Endodermal cell (in vitro differentiated cells): ENCODE measurements at regions not wholly inside any gene's neighbourhood (a gene's known extent, or its start where the extent isn't known, plus 50 kb on each side); places are given as distances from the start of the nearest gene placed in this dataset.

Experiments used
- DNase-seq: peaks from one replicate; pipeline ENCODE4 v3.0.0-alpha.2; 2017
- H3K27ac ChIP-seq: 2 replicates; pipeline ENCODE4 v1.5.1; 2013; ENCODE audit warnings: mild to moderate bottlenecking, low read depth, low read length, moderate library complexity
- H3K27me3 ChIP-seq: 2 replicates; pipeline ENCODE4 v1.6.1; 2013; ENCODE audit warnings: mild to moderate bottlenecking, low read length, moderate library complexity; ENCODE audit not compliant: insufficient read depth, control insufficient read depth, poor library complexity, severe bottlenecking
- H3K36me3 ChIP-seq: 2 replicates; pipeline ENCODE4 v1.7.0; 2013; ENCODE audit warnings: mild to moderate bottlenecking, low read length, moderate library complexity; ENCODE audit not compliant: control insufficient read depth, insufficient read depth
- H3K4me1 ChIP-seq: one replicate; pipeline ENCODE4 v1.7.0; 2013; ENCODE audit warnings: low read length; ENCODE audit not compliant: control insufficient read depth, insufficient read depth
- H3K4me3 ChIP-seq: 2 replicates; pipeline ENCODE4 v1.5.1; 2013; ENCODE audit warnings: mild to moderate bottlenecking, low read length, moderate library complexity
- H3K9ac ChIP-seq: 2 replicates; pipeline ENCODE4 v1.6.1; 2013; ENCODE audit warnings: mild to moderate bottlenecking, low read length, moderate library complexity; ENCODE audit not compliant: poor library complexity, severe bottlenecking; ENCODE audit errors: extremely low read depth
- H3K9me3 ChIP-seq: 2 replicates; pipeline ENCODE4 v1.6.1; 2013; ENCODE audit warnings: mild to moderate bottlenecking, low read length, moderate library complexity; ENCODE audit not compliant: control insufficient read depth
- H3K27ac Mint-ChIP-seq: 2 replicates; pipeline ENCODE4 v1.8.0; 2020; ENCODE audit warnings: mixed read lengths
- H3K27me3 Mint-ChIP-seq: 2 replicates; pipeline ENCODE4 v1.8.0; 2021; ENCODE audit warnings: mild to moderate bottlenecking, mixed read lengths; ENCODE audit not compliant: insufficient read depth
- H3K36me3 Mint-ChIP-seq: 2 replicates; pipeline ENCODE4 v1.8.0; 2020; ENCODE audit warnings: low read depth, mixed read lengths
- H3K4me1 Mint-ChIP-seq: 2 replicates; pipeline ENCODE4 v1.8.0; 2020; ENCODE audit warnings: mixed read lengths
- H3K4me3 Mint-ChIP-seq: 2 replicates; pipeline ENCODE4 v1.8.0; 2020; ENCODE audit warnings: mild to moderate bottlenecking, moderate library complexity, mixed read lengths
- H3K9me3 Mint-ChIP-seq: 2 replicates; pipeline ENCODE4 v1.8.0; 2020; ENCODE audit warnings: mild to moderate bottlenecking, mixed read lengths
- CTCF ChIP-seq: fragments of 200-600 bp; sonication (generic); conservative IDR thresholded peaks from 2 replicates; pipeline ENCODE4 v1.5.0; 2021; ENCODE audit warnings: antibody characterized with exemption, mild to moderate bottlenecking
- WGBS, 2 experiments: methylation state at CpG; one replicate each; pipeline versions ENCODE4 v1.1.5 to v1.1.7; 2013; ENCODE audit warnings: missing lambda C conversion rate in 2 of 2, mixed read lengths in 1 of 2; ENCODE audit not compliant: insufficient coverage in 1 of 2, insufficient read length in 1 of 2; 5-methylcytosine and 5-hydroxymethylcytosine counted together

DNA sequence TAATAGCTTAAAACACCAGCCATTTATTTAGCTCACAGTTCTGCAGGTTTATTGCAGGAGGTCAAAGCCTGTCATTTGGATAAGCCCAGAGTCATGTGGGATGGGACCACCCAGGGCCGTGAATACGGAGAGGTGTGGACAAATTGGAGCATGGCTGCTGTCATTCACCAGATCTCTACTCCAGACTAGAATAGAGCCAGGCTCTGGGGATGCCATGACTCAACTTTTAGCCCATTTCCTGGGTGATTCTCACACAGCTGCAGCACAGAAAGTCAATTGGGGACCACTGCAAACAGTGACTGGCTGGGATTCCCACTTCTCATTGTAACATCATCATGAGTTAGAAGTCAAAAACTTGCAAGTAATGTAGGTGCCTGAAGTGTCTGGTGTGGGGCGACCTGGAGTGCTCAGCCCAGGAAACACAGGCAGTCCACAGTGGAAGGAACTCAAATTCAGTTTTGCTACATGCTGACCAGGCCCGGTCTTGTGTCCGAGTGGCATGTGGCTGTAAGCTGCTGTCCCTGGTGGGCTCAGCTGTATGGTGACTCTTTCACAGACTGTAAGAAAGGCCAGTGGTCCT is 174.3 kb downstream of the SCP2D1 start:
- no peaks in the 10 kb centered on the region for H3K4me1 ChIP-seq
- Mint-ChIP-seq H3K4me1 (peaks cover 12% of the 10 kb centered on the region), H3K27me3 (peaks cover 3% of the 10 kb centered on the region), H3K4me3 (no peak overlapping the region), H3K36me3 (peaks cover 2% of the 10 kb centered on the region), H3K27ac (no peak overlapping the region), H3K9me3 (peaks cover 5% of the 10 kb centered on the region)
- whole genome bisulfite sequencing, 2 experiments, result 91 to 97% methylated on average over 5 of the region's 5 CpGs
- no peak overlapping the region for H3K4me3 ChIP-seq
- TF ChIP-seq CTCF, result no peak
- no peaks in the 10 kb centered on the region for H3K27me3 ChIP-seq
- no peak overlapping the region for H3K9ac ChIP-seq
- no peaks in the 10 kb centered on the region for H3K36me3 ChIP-seq
- no peak overlapping the region for H3K27ac ChIP-seq
- DNase-seq, result no peak
- no peaks in the 10 kb centered on the region for H3K9me3 ChIP-seq

DNA sequence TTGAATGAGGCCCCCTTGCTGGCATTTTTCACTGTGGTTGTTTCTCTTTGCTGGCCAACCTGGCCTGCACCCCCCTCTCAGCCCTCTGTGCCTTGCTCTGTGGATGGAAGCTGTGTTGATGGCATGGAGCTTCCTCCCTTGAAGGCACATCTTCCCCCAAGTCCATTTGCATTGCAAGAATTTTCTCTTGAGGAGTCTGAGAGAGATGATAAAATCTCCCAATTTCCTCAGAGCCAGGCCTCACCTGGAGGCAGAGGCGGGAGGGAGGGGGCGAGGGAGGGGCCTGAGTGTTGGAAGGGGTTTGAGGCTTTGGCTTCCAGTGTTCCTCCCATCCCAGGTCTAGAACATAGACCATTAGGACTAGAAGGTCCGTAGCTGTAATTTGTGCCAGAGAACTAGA is 175.1 kb downstream of the SCP2D1 start:
- Histone ChIP-seq H3K36me3 (no peaks in the 10 kb centered on the region), H3K4me3 (no peak overlapping the region)

GRCh38 chr20:18989736-18990474 is 176.3 kb downstream of the SCP2D1 start:
- Histone ChIP-seq H3K27me3 (no peaks in the 10 kb centered on the region), H3K4me1 (no peaks in the 10 kb centered on the region), H3K4me3 (no peak overlapping the region), H3K36me3 (no peaks in the 10 kb centered on the region), H3K27ac (no peak overlapping the region), H3K9ac (no peak overlapping the region), H3K9me3 (no peaks in the 10 kb centered on the region)
- H3K4me1 Mint-ChIP-seq, result no peaks in the 10 kb centered on the region
- DNase-seq, result no peak
- peaks cover 15% of the 10 kb centered on the region for H3K9me3 Mint-ChIP-seq
- H3K27me3 Mint-ChIP-seq, result peaks cover 3% of the 10 kb centered on the region
- WGBS, 2 experiments, result 86 to 92% methylated on average over 7 to 10 of the region's 10 CpGs
- H3K4me3 Mint-ChIP-seq, result no peak overlapping the region
- H3K27ac Mint-ChIP-seq, result no peak overlapping the region
- H3K36me3 Mint-ChIP-seq, result peaks cover 2% of the 10 kb centered on the region
- no peak for TF ChIP-seq CTCF

More for the DNA sequence above, 175.1 kb downstream of the SCP2D1 start:
- TF ChIP-seq CTCF, result no peak
- H3K9me3 ChIP-seq, result no peaks in the 10 kb centered on the region
- Mint-ChIP-seq H3K36me3 (peaks cover 2% of the 10 kb centered on the region), H3K4me1 (peaks cover 8% of the 10 kb centered on the region), H3K27ac (no peak overlapping the region), H3K9me3 (peaks cover 13% of the 10 kb centered on the region), H3K4me3 (no peak overlapping the region), H3K27me3 (peaks cover 3% of the 10 kb centered on the region)
- no peak for DNase-seq
- H3K4me1 ChIP-seq, result no peaks in the 10 kb centered on the region
- H3K27ac ChIP-seq, result no peak overlapping the region
- 85% methylated on average over 3 of the region's 3 CpGs; no CpG with 5 or more reads in 1 of the 2 experiments for WGBS, 2 experiments
- no peaks in the 10 kb centered on the region for H3K27me3 ChIP-seq
- H3K9ac ChIP-seq, result no peak overlapping the region
